ENCODE measurements at regions not wholly inside any gene's neighbourhood (a gene's known extent, or its start where the extent isn't known, plus 50 kb on each side); places are given as distances from the start of the nearest gene placed in this dataset.
"Not testable (repeated sequence)": the region's sequence is repeated elsewhere in the genome, so short reads cannot be mapped to it uniquely, and the experiment has no call there.

- not testable (repeated sequence) for DNase-seq, H3K4me1 ChIP-seq
Measured at GRCh38 chr5:100364757-100365478, 170.3 kb upstream of the FAM174A start.

GRCh38 chr5:100364343-100364742, 170.8 kb upstream of the FAM174A start:
- DNase-seq; intact Hi-C loops (cut with DNase I); H3K27me3 ChIP-seq; H3K4me1 ChIP-seq; H3K36me3 ChIP-seq; H3K9me3 ChIP-seq; H3K4me3 ChIP-seq; ATAC-seq; H3K27ac ChIP-seq: not testable (repeated sequence)

More at GRCh38 chr5:100364757-100365478, 170.3 kb upstream of the FAM174A start:
- H3K4me3 ChIP-seq; H3K27me3 ChIP-seq; ATAC-seq; H3K27ac ChIP-seq; H3K9me3 ChIP-seq; intact Hi-C loops (cut with DNase I); H3K36me3 ChIP-seq: not testable (repeated sequence)

- not testable (repeated sequence) for H3K36me3 ChIP-seq, ATAC-seq
Measured at GRCh38 chr5:100359998-100360397, 175.2 kb upstream of the FAM174A start.

GRCh38 chr5:100346269-100346668, 188.9 kb upstream of the FAM174A start:
- ATAC-seq; H3K4me1 ChIP-seq; intact Hi-C loops (cut with DNase I): not testable (repeated sequence)

More at GRCh38 chr5:100359998-100360397, 175.2 kb upstream of the FAM174A start:
- H3K4me1 ChIP-seq; H3K4me3 ChIP-seq; intact Hi-C loops (cut with DNase I); H3K27me3 ChIP-seq; H3K27ac ChIP-seq; H3K9me3 ChIP-seq; DNase-seq: not testable (repeated sequence)

GRCh38 chr5:100341485-100341884, 193.7 kb upstream of the FAM174A start:
- H3K9me3 ChIP-seq; H3K4me3 ChIP-seq; ATAC-seq; H3K4me1 ChIP-seq; H3K27ac ChIP-seq; H3K27me3 ChIP-seq; DNase-seq; H3K36me3 ChIP-seq; intact Hi-C loops (cut with DNase I): not testable (repeated sequence)

More at GRCh38 chr5:100346269-100346668, 188.9 kb upstream of the FAM174A start:
- H3K9me3 ChIP-seq, H3K36me3 ChIP-seq, DNase-seq, H3K27me3 ChIP-seq, H3K4me3 ChIP-seq, H3K27ac ChIP-seq: not testable (repeated sequence)

GRCh38 chr5:100322483-100322882, 212.7 kb upstream of the FAM174A start:
- no peaks in the 10 kb centered on the region for H3K9me3 ChIP-seq
- H3K4me1 ChIP-seq, result no peaks in the 10 kb centered on the region
- no peak for ATAC-seq
- DNase-seq, result no peak
- H3K36me3 ChIP-seq, result no peaks in the 10 kb centered on the region
- no peak for TF ChIP-seq CTCF (IDR thresholded peaks at IDR 0.05)
- no peak overlapping the region for H3K27ac ChIP-seq
- intact Hi-C loops (cut with DNase I), result no loop called here
- no peaks in the 10 kb centered on the region for H3K27me3 ChIP-seq
- H3K4me3 ChIP-seq, result no peak overlapping the region

GRCh38 chr5:100319885-100320284, 215.3 kb upstream of the FAM174A start:
- DNase-seq (no peak), ATAC-seq (no peak)
- no peak for TF ChIP-seq CTCF (IDR thresholded peaks at IDR 0.05)
- intact Hi-C loops (cut with DNase I), result no loop called here
- no peaks in the 10 kb centered on the region for H3K4me1 ChIP-seq
- H3K4me3 ChIP-seq, result no peak overlapping the region
- no peak overlapping the region for H3K27ac ChIP-seq
- no peaks in the 10 kb centered on the region for H3K36me3 ChIP-seq
- H3K9me3 ChIP-seq, result no peaks in the 10 kb centered on the region
- no peaks in the 10 kb centered on the region for H3K27me3 ChIP-seq

- Histone ChIP-seq H3K4me3 (no peak overlapping the region), H3K36me3 (no peaks in the 10 kb centered on the region), H3K4me1 (no peaks in the 10 kb centered on the region), H3K27ac (no peak overlapping the region), H3K9me3 (no peaks in the 10 kb centered on the region), H3K27me3 (no peaks in the 10 kb centered on the region)
- no peak for ATAC-seq
- TF ChIP-seq CTCF (IDR thresholded peaks at IDR 0.05), result no peak
- intact Hi-C loops (cut with DNase I), result no loop called here
- DNase-seq, result no peak
Measured at GRCh38 chr5:100313657-100314056, 221.5 kb upstream of the FAM174A start.
